AG08396 (cell line): ENCODE measurements at regions not wholly inside any gene's neighbourhood (a gene's known extent, or its start where the extent isn't known, plus 50 kb on each side); places are given as distances from the start of the nearest gene placed in this dataset.

Experiments used
- DNase-seq: peaks from one replicate; pipeline ENCODE4 v3.0.0; 2012; ENCODE audit warnings: low spot score, mixed read lengths

DNA sequence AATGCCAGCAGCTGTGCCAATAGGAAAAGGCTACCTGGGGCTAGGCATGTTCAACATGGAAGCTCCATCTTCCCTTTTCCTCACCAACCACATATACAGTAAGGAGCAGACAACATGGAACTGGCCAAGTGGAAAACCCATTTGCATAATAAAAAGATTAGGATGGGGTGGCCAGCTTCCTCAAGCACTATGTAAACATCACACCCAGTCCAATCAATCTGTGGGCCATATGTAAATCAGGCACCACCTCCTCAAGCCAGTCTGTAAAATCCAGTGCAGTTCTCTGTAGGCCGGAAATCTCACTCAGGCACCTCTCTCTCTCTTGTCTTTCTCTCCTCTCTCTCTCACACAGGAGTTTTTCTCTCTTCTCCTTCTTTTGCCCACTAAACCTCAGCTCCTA, 360.2 kb upstream of the GRIA1 start:
- no peak for DNase-seq

DNA sequence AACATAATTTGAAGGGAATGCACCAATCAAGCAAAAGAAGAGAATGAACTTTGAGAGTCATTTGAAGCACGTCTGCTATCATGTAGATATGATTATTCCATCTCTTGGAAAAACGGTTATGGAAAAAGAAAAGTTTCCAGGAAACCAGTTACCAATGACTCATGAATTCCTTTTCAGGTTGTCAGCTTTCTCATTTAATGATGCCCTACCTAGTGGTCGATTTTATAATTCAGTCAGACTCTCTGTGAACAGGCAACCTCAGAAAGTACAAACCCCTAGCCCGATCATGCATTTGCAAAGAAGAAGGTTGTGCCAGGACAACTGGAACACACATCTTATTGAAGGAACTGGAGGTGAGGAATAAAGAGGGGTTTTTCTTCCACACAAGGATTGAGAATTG, 355.1 kb upstream of the GRIA1 start:
- no peak for DNase-seq

DNA sequence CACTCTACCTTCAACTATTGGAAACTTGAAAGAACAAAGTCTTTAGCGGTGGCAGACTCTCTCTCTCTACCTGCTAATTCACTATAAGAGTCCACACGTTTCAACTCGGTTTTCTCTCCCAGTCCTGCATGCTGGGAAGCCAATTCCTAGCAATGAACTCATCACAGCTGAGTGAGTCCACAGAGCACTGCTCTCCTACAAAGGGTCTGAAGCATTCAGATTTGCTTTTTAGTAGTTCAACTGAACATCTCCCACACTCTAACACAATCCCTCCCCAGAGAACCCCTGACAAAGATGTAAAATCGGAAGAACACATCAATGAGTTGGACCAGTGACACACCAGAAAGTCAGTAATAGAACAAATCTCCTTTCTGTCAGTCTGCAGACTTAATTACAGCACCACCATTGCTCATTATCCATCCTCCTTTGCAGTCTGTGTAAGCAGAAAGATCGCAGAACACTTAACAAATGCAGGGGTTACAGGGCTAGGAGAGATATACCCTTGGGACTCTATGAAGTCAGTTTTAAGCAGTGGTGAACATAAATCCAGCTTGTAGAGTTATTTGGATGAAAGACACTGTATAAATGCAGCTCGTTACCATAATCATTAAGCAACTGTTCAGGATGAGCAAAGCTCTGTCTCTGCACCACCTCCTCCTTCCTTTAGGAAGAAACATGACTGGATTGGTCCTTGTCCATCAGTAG, 353.4 kb upstream of the GRIA1 start:
- no peak for DNase-seq

DNA sequence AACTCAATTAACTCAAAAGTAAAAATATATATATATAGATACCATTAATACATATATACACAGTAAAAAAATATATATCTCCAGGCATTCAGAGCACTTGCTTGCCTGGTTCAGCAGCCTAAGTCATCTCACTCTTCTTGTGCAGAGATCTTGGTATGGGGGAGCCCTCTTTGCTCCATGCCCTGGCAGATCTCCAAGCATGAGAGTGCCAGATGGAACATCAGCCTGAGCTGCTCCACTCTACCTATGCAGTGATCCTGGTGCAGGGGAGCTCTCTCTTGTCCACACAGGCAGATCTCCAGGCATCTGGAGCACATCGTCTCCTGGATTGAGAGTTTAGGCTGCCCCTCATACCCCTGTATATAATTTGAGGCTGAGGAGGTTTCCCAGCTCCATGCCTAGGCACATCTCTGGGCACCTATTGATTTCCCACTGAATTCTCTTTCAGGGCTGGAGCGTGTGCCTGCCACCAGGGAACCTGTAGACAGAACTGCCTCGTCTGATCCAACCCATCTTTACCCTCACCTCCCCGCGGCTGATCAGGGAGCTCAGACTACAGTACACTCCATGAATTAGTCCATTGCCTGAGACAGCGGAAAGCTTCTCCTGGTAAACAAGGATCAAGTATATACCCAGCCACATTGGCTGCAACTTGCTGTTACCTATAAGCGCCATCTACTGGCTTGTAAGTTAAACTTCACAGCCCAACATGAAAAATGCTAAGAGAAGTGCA, 342.4 kb upstream of the GRIA1 start:
- DNase-seq, result no peak

DNA sequence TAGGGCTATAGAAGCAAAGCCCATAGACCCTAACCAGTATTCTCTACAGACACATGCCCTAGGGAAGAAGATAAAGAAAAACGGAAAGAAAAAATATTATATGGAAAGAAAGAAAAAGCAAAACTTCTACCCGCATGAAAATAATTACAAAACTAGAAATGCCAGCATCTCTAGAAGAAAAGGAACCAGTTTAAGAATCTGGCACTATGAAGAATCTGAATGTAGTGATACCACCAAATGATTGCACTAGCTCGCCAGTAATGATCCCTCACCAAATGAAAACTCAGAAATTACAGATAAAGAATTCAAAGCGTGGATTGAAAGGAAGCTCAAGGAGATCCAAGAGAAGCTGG, 341.9 kb upstream of the GRIA1 start:
- no peak for DNase-seq

DNA sequence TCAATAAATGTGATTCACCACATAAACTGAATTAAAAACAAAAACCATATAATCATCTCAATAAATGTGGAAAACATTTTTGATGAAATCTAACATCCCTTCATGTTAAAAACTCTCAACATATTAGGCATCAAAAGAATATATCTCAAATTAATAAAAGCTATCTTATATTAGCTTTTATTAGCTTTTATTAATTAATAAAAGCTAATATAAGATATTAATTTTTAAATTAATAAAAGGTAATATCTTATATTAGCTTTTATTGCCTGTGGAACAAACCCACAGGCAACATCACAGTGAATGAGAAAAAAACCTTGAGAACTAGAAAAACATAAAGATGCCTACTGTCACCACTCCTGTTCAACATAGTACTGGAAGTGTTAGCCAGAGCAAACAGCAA, 338.9 kb upstream of the GRIA1 start:
- DNase-seq, result no peak

DNA sequence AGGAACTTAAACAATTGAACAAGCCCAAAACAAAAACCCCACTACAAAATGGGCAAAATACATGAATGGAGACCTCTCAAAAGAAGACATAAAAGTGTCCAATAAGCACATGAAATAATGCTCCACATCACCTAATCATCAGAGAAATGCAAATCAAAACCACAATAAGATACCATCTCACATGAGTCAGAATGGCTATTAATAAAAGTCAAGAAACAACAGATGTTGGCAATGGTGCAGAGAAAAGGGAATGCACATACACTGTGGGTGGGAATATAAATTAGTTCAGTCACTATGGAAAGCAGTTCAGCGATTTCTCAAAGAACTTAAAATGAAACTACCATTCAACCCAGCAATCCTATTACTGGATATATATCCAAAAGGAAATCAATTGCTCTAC, 337.4 kb upstream of the GRIA1 start:
- DNase-seq, result no peak

DNA sequence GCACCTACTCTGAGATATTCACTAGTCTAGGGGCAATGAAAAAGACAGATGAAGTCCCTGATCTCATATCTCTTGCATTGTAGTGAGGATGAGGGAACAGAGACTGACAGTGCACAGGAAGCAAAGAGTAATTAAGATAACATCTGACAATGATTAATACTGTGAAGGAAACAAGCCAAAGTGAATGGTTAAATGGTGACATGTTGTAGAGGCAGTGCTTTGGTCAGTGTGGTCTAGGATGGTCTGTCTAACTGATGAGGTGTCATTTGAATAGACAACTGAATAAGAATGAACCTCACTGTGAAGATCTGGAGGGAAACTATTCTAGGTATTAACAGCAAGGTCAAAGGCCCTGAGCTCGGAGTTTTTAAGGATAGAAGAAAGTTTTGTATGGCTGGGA, 333.3 kb upstream of the GRIA1 start:
- no peak for DNase-seq

DNA sequence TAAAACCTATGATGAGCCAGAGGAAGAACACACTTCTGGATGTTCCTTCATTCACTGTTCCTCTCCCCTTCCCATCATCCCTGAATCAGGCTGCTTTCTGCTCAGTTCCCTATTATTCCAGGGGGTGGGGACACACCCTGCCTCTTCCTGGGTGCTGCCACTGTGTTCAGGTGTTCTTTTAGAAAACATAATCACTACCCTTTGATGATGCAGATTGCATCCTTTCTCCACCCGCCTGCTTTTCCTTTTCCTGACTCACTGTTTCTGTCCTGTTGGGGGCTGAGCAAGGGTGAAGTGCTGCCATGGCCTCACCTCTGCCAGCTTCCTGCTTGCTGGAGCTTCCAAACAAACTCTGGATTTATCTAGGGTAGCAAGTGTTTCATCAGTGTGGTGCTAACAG, 331.9 kb upstream of the GRIA1 start:
- DNase-seq, result no peak

DNA sequence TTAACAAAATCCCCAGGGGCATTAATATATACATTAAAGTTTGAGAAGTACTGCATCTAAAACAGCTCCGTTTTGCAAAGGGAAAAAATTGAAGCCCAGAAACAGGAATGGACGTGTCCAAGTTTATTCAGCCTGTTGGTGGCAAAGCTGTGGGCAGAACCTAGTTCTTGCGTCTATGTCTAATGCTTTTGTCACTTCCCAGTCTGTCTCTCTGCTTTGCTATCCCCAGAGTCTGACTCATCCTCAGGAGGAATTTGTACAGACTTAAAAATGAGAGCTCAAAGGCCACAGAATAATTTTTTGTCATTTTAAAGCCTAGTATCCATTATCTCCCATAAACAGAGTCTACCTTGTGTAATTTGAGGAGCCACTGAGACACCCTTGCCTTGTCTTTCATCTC, 330.9 kb upstream of the GRIA1 start:
- DNase-seq, result no peak

DNA sequence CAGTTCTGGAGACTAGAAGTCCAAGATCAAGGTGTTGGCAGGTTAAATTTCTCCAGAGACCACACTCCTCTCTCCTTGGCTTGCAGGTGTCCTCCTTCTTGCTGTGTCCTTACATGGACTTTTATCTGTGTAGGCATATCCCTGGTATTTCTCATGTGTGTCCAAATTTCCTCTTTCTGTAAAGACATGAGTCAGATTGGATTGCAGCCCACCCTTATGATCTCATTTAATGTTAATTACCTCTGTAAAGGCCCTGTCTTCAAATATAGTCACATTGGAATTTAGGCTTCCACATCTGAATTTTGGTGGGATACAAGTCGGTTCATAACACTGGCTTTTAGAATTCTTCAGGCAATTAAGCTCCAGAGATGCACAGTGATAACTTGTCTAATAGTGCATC, 322.2 kb upstream of the GRIA1 start:
- DNase-seq, result no peak

DNA sequence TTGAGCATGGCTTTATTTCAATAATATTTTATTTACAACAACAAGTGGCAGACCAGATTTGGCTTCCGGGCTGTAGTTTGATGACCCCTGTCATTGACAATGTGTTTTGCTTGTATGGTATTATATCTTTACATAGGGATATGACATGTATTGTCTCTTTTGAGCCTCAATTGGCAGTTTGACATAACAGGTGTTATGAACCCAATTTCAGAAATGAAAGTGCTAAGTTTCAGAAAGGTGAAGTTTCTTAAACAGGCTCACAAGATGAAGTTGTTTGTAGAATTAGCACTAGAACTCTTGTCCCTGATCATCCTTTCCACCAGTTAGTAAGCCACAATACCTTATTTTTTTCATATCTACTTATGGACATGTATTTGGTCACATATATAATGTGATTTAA, 303.0 kb upstream of the GRIA1 start:
- no peak for DNase-seq

DNA sequence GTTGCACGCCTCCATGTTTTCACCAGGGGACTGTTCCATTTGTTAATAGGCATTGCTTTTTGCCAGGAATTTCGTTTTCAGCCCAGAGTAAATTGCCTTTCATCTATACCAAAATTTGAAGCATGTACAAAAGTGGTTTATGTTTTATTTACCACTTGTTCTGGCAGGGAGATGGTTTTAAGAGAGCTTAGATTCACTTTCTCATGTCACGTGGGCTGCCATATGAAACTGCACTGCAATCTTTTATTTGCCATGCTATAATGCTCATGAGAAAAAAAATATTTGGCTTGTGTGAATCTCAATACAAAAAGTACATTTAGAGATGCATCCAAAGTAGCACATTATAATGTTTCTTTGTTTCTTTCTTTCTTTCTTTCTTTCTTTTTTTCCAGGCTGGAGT, 284.1 kb upstream of the GRIA1 start:
- DNase-seq, result no peak

DNA sequence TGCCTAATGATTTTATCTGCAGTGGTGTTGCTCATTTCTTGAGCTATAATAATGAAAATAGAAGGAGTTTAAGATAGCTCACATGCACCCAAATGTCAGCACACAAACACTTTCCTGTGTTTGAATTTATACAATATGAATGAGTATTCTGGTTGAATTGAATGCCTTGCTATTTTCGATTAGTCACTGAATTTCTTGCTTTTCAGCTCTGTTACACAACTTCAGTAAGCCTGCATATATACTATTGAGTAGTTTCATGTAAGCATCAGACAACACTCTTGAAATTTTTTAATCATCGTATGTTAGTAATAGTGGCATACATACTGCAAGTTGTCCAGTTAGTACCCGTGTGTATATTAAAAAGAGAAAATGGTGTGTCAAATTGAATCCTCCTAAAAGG, 281.5 kb upstream of the GRIA1 start:
- no peak for DNase-seq

DNA sequence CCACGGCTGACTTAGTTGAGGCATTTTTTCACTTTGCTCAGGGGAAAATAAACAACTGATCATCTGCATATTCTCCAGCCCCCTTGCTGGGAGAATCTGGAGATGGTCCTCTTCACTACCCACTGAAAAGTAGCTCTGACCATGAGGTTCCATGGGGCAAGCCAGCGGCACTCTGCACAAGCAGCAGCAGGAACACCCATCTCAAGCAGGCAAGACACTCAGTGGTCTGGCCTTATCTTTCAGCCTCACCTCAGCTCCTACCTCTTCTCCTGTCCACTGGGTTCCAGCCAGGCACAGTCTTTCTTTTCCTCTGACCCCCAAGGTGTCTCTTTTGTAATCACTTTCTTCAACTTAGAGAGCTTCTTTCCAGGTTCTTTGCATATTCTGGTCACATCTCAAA, 280.8 kb upstream of the GRIA1 start:
- DNase-seq, result no peak

DNA sequence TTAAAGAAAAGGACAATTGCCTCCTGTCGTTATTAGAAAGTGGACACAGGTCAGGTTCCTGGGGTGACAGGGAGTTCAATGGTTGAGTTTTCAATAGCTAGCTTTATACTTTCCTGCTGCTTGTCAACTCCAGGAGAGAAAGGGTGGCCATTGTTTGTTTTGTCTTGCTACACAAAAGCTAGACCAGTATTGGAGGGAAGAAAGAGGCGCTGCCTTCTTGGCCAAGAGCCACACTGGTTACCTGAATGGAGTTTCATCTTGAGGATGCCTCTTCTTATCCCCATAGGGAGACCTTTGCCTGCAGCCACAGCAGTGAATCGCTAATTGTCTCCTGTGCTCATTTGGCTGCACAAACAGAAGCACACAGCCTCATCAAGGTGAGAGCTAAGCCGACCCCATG, 279.4 kb upstream of the GRIA1 start:
- DNase-seq, result no peak

DNA sequence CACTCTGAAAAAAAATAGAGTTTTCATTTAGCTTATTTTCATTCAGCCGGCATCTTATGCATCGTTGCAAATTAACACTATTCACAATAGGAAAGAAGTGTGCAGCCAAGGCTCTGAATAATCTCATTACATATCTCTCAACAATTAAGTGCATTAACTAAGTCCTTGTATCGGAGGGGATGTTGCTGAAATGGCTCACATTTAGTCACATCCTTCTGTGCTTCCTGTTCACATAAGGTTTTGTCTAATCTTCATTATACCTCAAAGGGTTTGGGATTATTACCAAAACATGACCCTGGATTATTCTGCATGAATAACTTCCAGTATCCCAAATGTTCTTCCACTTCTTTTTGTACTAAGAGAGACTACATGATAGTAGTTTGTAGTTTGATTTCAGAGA, 278.0 kb upstream of the GRIA1 start:
- DNase-seq, result no peak

DNA sequence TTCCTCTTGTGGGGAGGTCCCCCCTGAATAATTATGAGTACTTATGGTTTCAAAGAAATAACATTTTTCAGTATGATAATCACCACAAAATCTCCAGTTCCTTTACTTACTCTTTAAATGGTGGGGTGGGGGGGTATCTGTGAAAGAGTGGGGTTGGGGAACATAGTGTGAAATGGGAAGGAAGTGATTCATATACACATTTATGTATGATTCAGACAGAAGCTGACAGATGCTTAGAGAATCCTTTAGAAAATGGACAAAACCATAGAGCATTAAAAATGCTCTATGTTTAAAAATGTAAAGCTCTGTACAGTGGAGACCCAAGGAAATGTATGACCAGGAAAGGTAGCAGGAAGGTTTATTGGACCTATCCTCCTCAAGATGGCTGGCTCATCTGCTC, 267.5 kb upstream of the GRIA1 start:
- DNase-seq, result no peak

DNA sequence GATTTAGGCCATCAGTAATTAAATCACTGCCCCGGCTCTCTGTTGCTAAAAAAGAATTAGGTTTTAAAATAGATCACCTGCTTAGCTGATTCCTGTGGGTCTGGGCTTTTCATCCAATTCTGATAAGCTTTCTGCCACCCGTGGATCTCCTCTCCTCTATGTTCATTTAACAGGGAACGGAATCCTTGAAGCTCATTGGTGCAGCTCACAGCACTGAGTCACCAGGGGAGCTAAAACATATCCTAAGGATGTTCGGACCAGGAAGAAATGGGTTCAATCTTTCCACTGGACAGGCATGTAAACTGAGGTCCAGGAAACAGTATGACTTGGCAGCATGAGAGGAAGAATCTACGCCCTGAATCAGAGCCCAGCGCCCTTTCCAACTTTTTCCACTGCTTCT, 267.1 kb upstream of the GRIA1 start:
- DNase-seq, result no peak

DNA sequence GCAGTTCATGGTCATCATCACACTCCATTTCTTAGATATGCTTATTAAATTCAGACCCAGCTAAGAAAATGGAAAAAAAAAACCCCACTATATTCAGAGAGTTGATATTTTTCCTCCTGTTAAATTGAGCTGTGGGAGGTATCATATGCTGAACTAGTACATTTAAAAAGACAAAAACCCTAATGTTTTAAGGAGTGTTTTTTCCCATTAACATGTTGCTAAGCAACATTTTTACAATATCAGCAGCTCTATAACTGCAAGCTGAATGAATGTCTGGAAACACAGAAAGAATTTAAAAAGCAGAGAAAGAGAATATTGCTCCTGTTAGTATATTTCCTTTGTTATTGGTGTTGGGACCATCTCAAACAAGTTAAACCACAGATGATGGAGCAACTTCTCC, 265.8 kb upstream of the GRIA1 start:
- DNase-seq, result no peak

DNA sequence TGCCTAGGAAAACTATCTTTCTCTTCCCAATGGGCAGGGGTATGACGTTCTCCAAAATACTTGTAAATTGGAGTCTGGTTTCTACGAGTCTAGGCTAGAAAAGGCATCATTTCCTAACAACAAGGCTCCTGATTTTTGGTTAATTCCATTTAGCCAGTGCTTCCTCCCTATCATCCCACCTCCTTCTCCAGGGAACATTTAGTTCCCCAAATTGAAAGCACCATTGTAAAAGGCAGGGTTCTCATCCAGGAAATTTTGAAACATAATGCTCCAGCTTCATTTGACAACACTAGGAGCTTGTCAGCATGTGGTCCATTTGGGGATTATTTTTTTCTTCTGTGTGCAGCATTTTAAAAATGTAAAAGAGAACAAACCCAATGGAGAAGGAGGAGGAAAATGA, 256.5 kb upstream of the GRIA1 start:
- DNase-seq, result no peak

DNA sequence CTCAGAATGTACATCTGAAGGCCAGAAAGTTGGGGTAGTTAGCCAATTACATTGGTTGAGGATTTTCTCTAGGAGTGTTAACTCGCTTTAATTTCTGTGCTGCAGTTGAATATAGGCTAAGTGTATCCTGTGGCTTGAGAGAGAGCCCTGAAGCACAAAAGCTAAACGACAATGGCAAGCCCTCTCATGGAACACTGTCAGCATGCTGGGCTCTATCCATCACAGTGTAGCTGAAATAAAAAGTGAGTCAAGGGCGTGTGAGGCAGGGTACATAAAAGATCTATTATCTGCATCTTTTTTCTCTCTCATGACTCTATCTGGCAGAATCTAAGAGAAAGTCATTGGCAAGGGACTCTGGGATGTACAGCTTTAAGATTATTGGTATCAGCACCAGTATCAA, 254.2 kb upstream of the GRIA1 start:
- DNase-seq, result no peak

DNA sequence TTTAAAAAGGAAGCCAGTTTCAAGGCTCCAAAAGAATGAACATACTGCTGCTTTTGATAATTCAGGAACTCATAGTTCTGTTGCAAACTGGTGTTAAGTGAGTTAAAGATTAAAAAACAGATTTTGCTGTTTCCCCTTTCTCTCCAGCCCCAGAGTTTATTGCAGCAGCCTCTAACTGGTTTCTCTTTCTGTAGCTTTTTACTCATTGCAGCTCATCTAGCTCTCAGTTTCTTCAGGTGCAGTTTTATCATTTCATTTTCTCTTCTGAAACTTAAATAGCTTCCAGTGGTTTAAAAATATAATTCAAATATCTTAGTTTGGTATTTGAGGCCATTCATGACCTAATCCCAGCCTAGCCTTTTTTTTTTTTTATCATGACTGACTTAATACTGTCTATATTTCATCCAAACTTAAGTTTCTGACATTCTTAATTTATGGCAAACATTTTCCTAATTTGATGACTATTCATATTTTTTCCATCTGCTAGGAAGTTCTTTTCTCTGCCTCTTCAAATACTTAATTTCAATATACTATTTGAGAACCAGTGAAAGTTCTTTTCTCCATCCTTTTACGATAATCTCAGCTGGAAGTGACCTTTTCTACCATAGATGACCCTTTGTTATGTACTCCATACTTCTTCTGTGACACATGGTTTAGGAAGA, 252.7 kb upstream of the GRIA1 start:
- DNase-seq, result no peak

DNA sequence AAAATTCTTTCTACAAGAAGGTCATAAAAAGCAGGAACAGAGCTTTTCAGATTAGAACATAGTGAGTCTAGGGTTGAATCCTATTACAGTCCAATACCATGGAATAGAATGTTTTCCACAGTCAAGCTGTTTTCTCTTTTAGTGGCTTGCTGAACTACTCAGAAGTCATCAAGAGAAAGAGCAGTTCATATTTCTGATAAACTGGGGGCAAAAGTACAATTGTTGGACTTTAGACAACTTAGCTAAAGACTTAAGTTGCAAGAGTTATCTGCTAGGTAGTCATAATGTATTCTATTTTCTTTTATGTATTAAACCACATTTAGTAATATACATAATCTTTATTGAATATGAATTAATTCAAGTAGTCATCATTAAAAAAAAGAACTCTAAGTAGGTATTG, 233.1 kb upstream of the GRIA1 start:
- no peak for DNase-seq
